ENCODE measurements at regions not wholly inside any gene's neighbourhood (a gene's known extent, or its start where the extent isn't known, plus 50 kb on each side); places are given as distances from the start of the nearest gene placed in this dataset.

DNA sequence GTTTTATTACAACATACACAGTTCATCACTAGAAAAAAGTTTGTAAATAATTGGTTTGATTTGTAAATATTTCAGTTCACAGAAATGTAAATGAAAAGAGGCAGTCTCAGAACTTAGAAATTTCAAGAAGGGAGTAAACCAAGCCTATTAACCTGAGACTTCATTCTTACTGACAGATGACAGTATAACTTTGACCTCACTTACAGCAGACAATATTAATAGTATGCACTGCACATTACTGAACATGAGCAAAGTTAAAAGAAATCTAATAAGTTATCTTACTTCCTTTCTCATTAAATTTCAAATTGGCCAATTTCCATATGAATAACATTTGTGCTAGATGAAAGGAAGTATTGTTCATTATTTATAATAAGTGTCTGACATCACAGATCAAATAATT lies 235.8 kb downstream of the SLC6A15 start:
- Histone ChIP-seq H3K4me1 (no peaks in the 10 kb centered on the region), H3K9me3 (replicated peaks) (no peaks in the 10 kb centered on the region), H3K36me3 (no peaks in the 10 kb centered on the region), H3K27me3 (no peaks in the 10 kb centered on the region), H3K27ac (no peak overlapping the region), H3K4me3 (no peak overlapping the region)
- no peak for DNase-seq

DNA sequence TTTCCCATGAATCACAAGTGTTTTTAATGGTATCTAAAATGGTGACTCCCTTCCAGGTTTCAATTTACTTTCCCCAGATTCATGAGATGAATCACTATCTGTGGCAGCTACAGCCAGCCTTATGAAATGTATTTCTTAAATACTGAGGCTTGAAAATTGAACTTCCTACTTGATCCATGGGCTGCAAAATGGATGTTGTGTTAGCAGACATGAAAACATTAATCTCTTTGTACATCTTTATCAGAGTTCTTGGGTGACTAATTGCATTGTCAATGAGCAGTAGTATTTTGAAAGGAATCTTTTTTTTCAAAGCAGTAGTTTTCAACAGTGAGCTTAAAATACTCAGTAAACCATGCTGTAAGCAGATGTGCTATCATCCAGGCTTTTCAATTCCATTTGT lies 250.8 kb downstream of the SLC6A15 start:
- no peaks in the 10 kb centered on the region for H3K4me1 ChIP-seq
- DNase-seq: no peak
- H3K9me3 ChIP-seq (replicated peaks): no peaks in the 10 kb centered on the region
- no peak overlapping the region for H3K4me3 ChIP-seq
- no peaks in the 10 kb centered on the region for H3K27me3 ChIP-seq
- no peaks in the 10 kb centered on the region for H3K36me3 ChIP-seq
- no peak overlapping the region for H3K27ac ChIP-seq

- DNase-seq: no peak
- no peak overlapping the region for H3K4me3 ChIP-seq
- no peak overlapping the region for H3K27ac ChIP-seq
- H3K36me3 ChIP-seq: no peaks in the 10 kb centered on the region
- H3K4me1 ChIP-seq: no peaks in the 10 kb centered on the region
- no peaks in the 10 kb centered on the region for H3K27me3 ChIP-seq
- no peaks in the 10 kb centered on the region for H3K9me3 ChIP-seq (replicated peaks)
Measured at GRCh38 chr12:84660139-84660538, 252.5 kb downstream of the SLC6A15 start.

DNA sequence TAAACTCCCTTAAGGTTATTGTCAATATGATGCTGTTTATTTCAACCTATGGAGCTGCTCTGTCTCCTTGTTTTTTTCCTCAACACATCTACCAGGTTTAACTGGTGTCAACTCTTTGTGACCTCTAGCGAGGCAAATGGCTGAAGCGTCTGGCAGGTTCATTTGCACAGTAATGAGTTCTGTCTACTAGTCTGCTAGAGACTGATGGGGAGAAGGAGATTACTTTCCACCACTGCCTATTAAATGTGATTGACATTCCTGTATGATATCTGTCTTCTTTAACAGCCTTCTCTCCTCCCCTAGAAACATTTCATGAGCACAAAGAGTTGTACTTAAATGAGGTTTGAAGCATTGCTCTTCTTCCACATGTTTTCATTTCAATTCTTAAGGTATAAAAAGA lies 253.7 kb downstream of the SLC6A15 start:
- Histone ChIP-seq H3K36me3 (no peaks in the 10 kb centered on the region), H3K27ac (no peak overlapping the region), H3K4me1 (no peaks in the 10 kb centered on the region), H3K9me3 (replicated peaks) (no peaks in the 10 kb centered on the region), H3K4me3 (no peak overlapping the region), H3K27me3 (no peaks in the 10 kb centered on the region)
- DNase-seq: no peak

GRCh38 chr12:84656705-84657104 lies 255.9 kb downstream of the SLC6A15 start:
- no peaks in the 10 kb centered on the region for H3K36me3 ChIP-seq
- no peaks in the 10 kb centered on the region for H3K9me3 ChIP-seq (replicated peaks)
- no peak overlapping the region for H3K27ac ChIP-seq
- no peak overlapping the region for H3K4me3 ChIP-seq
- H3K27me3 ChIP-seq: no peaks in the 10 kb centered on the region
- no peaks in the 10 kb centered on the region for H3K4me1 ChIP-seq
- DNase-seq: peak in 1 of 2 experiments; percentile 13

GRCh38 chr12:84653482-84653881 lies 259.1 kb downstream of the SLC6A15 start:
- Histone ChIP-seq H3K27ac (no peak overlapping the region), H3K27me3 (no peaks in the 10 kb centered on the region), H3K36me3 (no peaks in the 10 kb centered on the region), H3K9me3 (replicated peaks) (no peaks in the 10 kb centered on the region), H3K4me1 (no peaks in the 10 kb centered on the region), H3K4me3 (no peak overlapping the region)
- DNase-seq: no peak

DNA sequence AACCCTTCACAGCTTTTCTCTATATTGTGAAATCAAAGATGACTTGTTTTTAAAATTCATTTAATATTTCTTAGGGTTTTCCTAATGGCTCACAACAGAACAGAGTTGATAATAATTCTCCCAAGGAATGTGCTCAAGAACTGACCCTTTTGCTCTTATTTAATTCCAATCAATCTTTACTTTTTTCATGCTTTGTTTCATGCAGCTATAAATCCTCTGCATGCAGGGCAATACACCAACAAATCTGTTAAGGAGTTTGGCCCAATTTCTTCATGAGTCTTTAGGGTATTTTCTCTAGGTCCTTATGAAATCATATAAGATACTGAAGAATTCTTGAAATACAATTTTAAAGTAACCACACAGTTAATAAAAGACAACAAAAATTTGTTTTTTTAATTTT lies 264.2 kb downstream of the SLC6A15 start:
- DNase-seq: no peak
- no peaks in the 10 kb centered on the region for H3K9me3 ChIP-seq (replicated peaks)
- H3K36me3 ChIP-seq: no peaks in the 10 kb centered on the region
- H3K4me1 ChIP-seq: no peaks in the 10 kb centered on the region
- no peaks in the 10 kb centered on the region for H3K27me3 ChIP-seq
- H3K4me3 ChIP-seq: no peak overlapping the region
- H3K27ac ChIP-seq: no peak overlapping the region

GRCh38 chr12:84644908-84645307 lies 267.7 kb downstream of the SLC6A15 start:
- H3K27ac ChIP-seq: no peak overlapping the region
- no peaks in the 10 kb centered on the region for H3K4me1 ChIP-seq
- H3K9me3 ChIP-seq (replicated peaks): no peaks in the 10 kb centered on the region
- H3K27me3 ChIP-seq: no peaks in the 10 kb centered on the region
- no peak for DNase-seq
- H3K36me3 ChIP-seq: no peaks in the 10 kb centered on the region
- H3K4me3 ChIP-seq: no peak overlapping the region

DNA sequence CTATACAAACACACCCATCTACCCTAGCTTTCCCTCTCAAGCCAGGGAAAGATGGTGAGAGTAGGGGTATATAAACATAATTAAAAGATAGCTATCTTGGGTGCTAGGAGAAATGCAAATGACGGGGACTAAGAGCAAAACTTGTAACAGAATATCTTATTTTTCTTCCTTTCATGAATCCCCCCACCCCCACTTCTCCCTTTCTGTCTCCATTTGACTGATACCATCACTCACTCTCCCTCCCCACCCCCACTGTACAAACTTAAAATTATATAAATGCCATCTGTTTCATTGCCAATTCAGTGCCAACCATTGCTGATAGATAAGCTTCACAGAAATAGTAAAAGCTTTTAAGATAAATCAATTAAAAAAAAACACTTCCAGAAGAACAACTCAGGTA lies 268.6 kb downstream of the SLC6A15 start:
- H3K4me3 ChIP-seq: no peak overlapping the region
- no peak for DNase-seq
- H3K27me3 ChIP-seq: no peaks in the 10 kb centered on the region
- H3K27ac ChIP-seq: no peak overlapping the region
- H3K4me1 ChIP-seq: no peaks in the 10 kb centered on the region
- H3K36me3 ChIP-seq: no peaks in the 10 kb centered on the region
- no peaks in the 10 kb centered on the region for H3K9me3 ChIP-seq (replicated peaks)

- H3K27ac ChIP-seq: no peak overlapping the region
- no peak for DNase-seq
Measured at GRCh38 chr12:84641940-84642545, 270.6 kb downstream of the SLC6A15 start.

GRCh38 chr12:84638811-84639368 lies 273.7 kb downstream of the SLC6A15 start:
- no peaks in the 10 kb centered on the region for H3K9me3 ChIP-seq (replicated peaks)
- H3K27ac ChIP-seq: no peak overlapping the region
- no peaks in the 10 kb centered on the region for H3K36me3 ChIP-seq
- no peaks in the 10 kb centered on the region for H3K27me3 ChIP-seq
- H3K4me3 ChIP-seq: no peak overlapping the region
- H3K4me1 ChIP-seq: peaks cover 4% of the 10 kb centered on the region
- DNase-seq: no peak

More at GRCh38 chr12:84641940-84642545, 270.6 kb downstream of the SLC6A15 start:
- no peaks in the 10 kb centered on the region for H3K9me3 ChIP-seq (replicated peaks)
- peaks cover 4% of the 10 kb centered on the region for H3K4me1 ChIP-seq
- H3K27me3 ChIP-seq: no peaks in the 10 kb centered on the region
- no peaks in the 10 kb centered on the region for H3K36me3 ChIP-seq
- no peak overlapping the region for H3K4me3 ChIP-seq

DNA sequence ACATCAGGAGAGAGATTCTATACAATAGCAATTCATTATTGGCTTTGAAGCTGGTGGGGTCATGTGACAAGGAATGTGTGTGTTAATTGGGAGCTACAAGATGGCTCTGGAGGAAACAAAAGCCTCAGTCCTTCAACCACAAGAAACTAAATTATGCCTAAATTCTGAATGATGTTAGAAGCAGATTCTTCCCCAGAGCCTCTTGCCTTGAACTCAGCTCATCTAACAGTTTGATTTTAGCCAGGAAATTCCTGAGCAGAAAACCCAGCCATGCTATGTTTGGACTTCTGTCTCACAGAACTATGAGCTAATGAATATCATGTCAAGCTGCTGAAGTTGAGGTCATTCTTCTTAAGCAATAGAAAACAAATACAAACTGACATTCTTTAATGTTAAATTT lies 274.7 kb downstream of the SLC6A15 start:
- no peaks in the 10 kb centered on the region for H3K36me3 ChIP-seq
- no peak overlapping the region for H3K4me3 ChIP-seq
- H3K4me1 ChIP-seq: peaks cover 4% of the 10 kb centered on the region
- no peaks in the 10 kb centered on the region for H3K27me3 ChIP-seq
- no peaks in the 10 kb centered on the region for H3K9me3 ChIP-seq (replicated peaks)
- no peak overlapping the region for H3K27ac ChIP-seq
- DNase-seq: no peak

DNA sequence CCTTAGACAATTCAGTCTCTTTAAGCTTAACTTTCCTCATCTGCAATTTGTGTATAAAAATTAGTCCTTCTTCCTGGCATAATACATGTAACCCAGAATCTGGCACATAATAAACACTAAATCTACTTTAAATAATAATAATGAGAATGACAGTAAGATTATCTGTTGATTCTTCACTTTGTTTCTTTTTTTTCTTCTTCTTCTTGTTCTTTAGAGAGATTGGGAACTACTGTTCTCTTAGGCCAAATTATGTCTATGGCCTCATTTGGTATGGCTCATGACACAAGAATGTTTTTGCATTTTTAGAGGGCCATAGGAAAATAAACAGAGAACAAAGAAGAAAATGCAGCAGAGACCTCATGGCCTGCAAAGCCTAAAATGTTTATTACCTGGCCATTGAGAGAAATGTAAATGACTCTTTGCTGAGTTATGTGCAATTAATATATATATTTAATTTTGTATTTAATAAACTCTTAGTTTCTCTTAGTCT lies 275.8 kb downstream of the SLC6A15 start:
- no peaks in the 10 kb centered on the region for H3K27me3 ChIP-seq
- no peak for DNase-seq
- no peak overlapping the region for H3K4me3 ChIP-seq
- no peaks in the 10 kb centered on the region for H3K9me3 ChIP-seq (replicated peaks)
- H3K36me3 ChIP-seq: no peaks in the 10 kb centered on the region
- no peak overlapping the region for H3K27ac ChIP-seq
- H3K4me1 ChIP-seq: peaks cover 4% of the 10 kb centered on the region

DNA sequence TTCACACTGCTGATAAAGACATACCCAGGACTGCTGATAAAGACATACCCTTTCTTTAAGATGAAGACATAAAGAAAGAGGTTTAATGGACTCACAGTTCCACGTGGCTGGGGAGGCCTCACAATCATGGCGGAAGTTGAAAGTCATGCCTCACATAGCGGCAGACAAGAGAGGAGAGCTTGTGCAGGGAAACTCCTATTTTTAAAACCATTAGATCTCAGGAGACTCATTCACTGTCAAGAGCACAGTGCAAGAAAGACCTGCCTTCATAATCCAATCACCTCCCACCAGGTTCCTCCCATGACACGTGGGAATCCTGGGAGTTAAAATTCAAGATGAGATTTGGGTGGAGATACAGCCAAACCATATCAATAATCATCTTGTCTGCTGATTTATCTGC lies 278.1 kb downstream of the SLC6A15 start:
- no peaks in the 10 kb centered on the region for H3K9me3 ChIP-seq (replicated peaks)
- H3K4me1 ChIP-seq: peaks cover 4% of the 10 kb centered on the region
- no peak overlapping the region for H3K4me3 ChIP-seq
- no peak for DNase-seq
- H3K36me3 ChIP-seq: no peaks in the 10 kb centered on the region
- H3K27ac ChIP-seq: no peak overlapping the region
- no peaks in the 10 kb centered on the region for H3K27me3 ChIP-seq

- peaks cover 3% of the 10 kb centered on the region for H3K4me1 ChIP-seq
- H3K9me3 ChIP-seq (replicated peaks): no peaks in the 10 kb centered on the region
- H3K36me3 ChIP-seq: no peaks in the 10 kb centered on the region
- H3K4me3 ChIP-seq: no peak overlapping the region
- no peaks in the 10 kb centered on the region for H3K27me3 ChIP-seq
- DNase-seq: no peak
- H3K27ac ChIP-seq: no peak overlapping the region
Measured at GRCh38 chr12:84632556-84632955, 280.0 kb downstream of the SLC6A15 start.

DNA sequence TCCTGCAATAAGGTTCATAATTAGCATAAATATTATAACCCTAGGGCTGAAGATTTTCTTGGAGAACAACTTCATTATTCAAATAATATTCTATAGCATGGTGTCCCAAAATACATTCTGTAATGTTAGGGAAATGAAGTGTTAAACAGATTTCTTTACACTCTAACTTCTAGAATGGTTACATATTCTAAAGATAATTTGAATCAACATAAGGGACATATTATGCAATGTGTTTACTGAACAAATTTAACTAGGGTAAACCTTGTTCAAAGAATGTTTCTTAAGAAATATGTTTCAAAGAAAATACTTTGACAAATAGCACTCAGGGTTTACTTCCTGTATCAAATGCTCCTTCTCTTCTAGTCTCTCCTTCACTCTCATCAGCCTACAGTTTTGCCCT lies 281.6 kb downstream of the SLC6A15 start:
- Histone ChIP-seq H3K9me3 (replicated peaks) (no peaks in the 10 kb centered on the region), H3K4me3 (no peak overlapping the region), H3K27me3 (no peaks in the 10 kb centered on the region), H3K27ac (no peak overlapping the region), H3K36me3 (no peaks in the 10 kb centered on the region), H3K4me1 (no peaks in the 10 kb centered on the region)
- DNase-seq: no peak
